Calu3 (cell line): ENCODE measurements at regions not wholly inside any gene's neighbourhood (a gene's known extent, or its start where the extent isn't known, plus 50 kb on each side); places are given as distances from the start of the nearest gene placed in this dataset.

Source experiments
- BruUV-seq: library from RNA; stranded (reverse); fragments of 400-500 nt; replicated peaks from 2 replicates; lab custom pipeline; 2021; lab: Mats Ljungman, UMichigan
- CTCF ChIA-PET: fragments of 300-600 bp; sonication (Branson Sonifier 250); formaldehyde crosslinking; loops from one replicate; lab custom pipeline; 2022; ENCODE audit warnings: antibody characterized with exemption; lab: Charles Lee
- DNase-seq: peaks from one replicate; pipeline ENCODE4 v3.0.0; 2022
- H3K27ac Mint-ChIP-seq: one replicate; pipeline ENCODE4 v1.8.0; 2022; ENCODE audit warnings: mixed read lengths; ENCODE audit not compliant: unreplicated experiment
- H3K27me3 Mint-ChIP-seq: one replicate; pipeline ENCODE4 v1.8.0; 2022; ENCODE audit warnings: mixed read lengths; ENCODE audit not compliant: unreplicated experiment
- H3K36me3 Mint-ChIP-seq: one replicate; pipeline ENCODE4 v1.8.0; 2022; ENCODE audit warnings: mild to moderate bottlenecking, moderate library complexity, mixed read lengths; ENCODE audit not compliant: insufficient read depth, unreplicated experiment
- H3K4me1 Mint-ChIP-seq: one replicate; pipeline ENCODE4 v1.8.0; 2022; ENCODE audit warnings: mild to moderate bottlenecking, low read depth, mixed read lengths; ENCODE audit not compliant: unreplicated experiment
- H3K4me3 Mint-ChIP-seq: one replicate; pipeline ENCODE4 v1.8.0; 2022; ENCODE audit warnings: mild to moderate bottlenecking, low read depth, moderate library complexity, mixed read lengths; ENCODE audit not compliant: unreplicated experiment
- H3K9me3 Mint-ChIP-seq: one replicate; pipeline ENCODE4 v1.8.0; 2022; ENCODE audit warnings: low read depth, mixed read lengths; ENCODE audit not compliant: unreplicated experiment
- intact Hi-C: fragments of 100-400 bp; cut with micrococcal nuclease; formaldehyde crosslinking; loops from one replicate; pipeline ENCODE4 v1.10.0; 2022; ENCODE audit not compliant: unreplicated experiment
- TF ChIP-seq, protein P1 (sequence below): fragments of 200-600 bp; IDR thresholded peaks from one replicate; pipeline ENCODE4 v1.8.0; 2022; ENCODE audit warnings: antibody characterized with exemption; ENCODE audit not compliant: unreplicated experiment

DNA sequence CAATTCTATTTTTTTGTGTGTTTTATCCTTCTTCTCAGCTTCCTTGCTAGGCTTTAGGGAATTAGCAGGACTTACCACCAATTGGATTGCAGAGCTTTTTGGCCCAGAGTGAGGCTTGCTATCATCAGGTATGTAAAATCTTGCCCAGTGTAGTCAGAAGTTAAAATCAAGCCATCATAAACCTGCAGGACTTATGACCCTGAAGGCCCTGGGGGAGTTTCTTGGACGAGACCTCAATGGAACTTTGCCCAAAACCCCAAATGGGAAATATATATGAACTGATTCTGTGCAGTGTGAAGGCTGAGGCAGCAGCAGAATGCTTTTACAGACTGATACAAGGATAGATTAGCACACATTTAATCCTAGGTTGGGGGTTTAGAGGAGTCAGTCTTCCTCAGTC lies 287.0 kb downstream of the SH3GL2 start:
- BruUV-seq, result no TSS peak
- no peak for DNase-seq
- Mint-ChIP-seq H3K36me3 (no peaks in the 10 kb centered on the region), H3K4me1 (no peaks in the 10 kb centered on the region), H3K4me3 (no peak overlapping the region), H3K27ac (no peak overlapping the region), H3K27me3 (no peaks in the 10 kb centered on the region), H3K9me3 (no peaks in the 10 kb centered on the region)
- TF ChIP-seq, protein P1, sequence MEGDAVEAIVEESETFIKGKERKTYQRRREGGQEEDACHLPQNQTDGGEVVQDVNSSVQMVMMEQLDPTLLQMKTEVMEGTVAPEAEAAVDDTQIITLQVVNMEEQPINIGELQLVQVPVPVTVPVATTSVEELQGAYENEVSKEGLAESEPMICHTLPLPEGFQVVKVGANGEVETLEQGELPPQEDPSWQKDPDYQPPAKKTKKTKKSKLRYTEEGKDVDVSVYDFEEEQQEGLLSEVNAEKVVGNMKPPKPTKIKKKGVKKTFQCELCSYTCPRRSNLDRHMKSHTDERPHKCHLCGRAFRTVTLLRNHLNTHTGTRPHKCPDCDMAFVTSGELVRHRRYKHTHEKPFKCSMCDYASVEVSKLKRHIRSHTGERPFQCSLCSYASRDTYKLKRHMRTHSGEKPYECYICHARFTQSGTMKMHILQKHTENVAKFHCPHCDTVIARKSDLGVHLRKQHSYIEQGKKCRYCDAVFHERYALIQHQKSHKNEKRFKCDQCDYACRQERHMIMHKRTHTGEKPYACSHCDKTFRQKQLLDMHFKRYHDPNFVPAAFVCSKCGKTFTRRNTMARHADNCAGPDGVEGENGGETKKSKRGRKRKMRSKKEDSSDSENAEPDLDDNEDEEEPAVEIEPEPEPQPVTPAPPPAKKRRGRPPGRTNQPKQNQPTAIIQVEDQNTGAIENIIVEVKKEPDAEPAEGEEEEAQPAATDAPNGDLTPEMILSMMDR, result no peak
- CTCF ChIA-PET, result no interaction called here
- intact Hi-C loops, result no loop called here

DNA sequence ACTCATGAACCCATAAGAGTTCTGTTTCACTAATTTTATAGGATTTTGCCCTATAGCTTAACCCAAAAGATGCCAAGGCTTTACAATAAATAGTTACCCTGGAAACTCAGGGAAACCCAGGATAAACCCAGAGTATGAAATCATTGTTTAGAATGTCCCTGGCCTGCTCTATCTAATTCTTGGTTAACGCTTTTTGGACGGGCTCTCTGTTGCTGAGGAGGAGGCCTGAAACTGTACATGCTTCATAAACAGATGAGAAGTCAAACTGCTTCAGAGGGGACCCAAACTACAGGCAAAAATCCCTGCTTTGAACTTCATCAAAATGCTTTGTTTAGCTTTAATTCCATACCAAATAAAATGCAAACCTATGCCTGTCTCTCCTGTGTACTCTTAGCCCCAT lies 291.9 kb downstream of the SH3GL2 start:
- BruUV-seq, result no TSS peak
- Mint-ChIP-seq H3K27me3 (no peaks in the 10 kb centered on the region), H3K4me1 (no peaks in the 10 kb centered on the region), H3K36me3 (no peaks in the 10 kb centered on the region), H3K27ac (no peak overlapping the region), H3K9me3 (peaks cover 2% of the 10 kb centered on the region), H3K4me3 (no peak overlapping the region)
- intact Hi-C loops, result loop anchor here (5.0 kb wide), 1 partner anchor 678 kb away; no protein-coding TSS in a partner anchor
- CTCF ChIA-PET, result no interaction called here
- TF ChIP-seq, protein P1, result no peak
- no peak for DNase-seq

DNA sequence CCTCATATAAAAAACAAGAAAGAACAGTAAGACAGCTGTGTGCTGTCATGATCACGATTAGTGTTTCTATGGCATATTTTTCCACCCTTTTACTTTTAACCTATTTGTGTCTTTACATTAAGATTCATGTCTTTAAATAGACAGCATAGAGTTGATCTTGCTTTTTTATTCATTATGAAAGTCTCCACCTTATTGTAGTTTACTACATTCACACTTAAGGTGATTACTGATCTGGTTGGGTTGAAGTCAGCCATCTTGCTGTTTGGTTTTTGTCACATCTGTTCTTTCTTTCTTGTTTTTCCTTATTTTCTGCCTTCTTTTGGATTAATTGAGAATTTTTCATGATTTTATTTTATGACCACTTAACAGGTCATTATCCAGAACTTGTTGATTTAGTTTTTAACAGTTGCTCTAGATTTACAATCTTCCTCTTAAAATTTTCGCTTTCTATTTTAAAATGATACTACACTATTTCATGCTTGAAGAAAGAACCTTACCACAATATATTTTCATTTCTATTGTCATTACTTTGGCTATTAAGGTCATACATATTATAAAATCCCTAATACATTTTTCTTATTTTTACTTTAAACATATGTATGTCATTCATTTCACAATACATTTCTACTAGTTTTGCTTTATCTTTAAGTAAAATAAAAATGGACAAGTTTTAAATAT lies 292.5 kb downstream of the SH3GL2 start:
- peaks cover 2% of the 10 kb centered on the region for H3K9me3 Mint-ChIP-seq
- no peak overlapping the region for H3K27ac Mint-ChIP-seq
- no peak overlapping the region for H3K4me3 Mint-ChIP-seq
- H3K4me1 Mint-ChIP-seq, result no peaks in the 10 kb centered on the region
- CTCF ChIA-PET, result no interaction called here
- H3K27me3 Mint-ChIP-seq, result no peaks in the 10 kb centered on the region
- DNase-seq, result no peak
- TF ChIP-seq, protein P1, result no peak
- no peaks in the 10 kb centered on the region for H3K36me3 Mint-ChIP-seq
- BruUV-seq, result no TSS peak
- intact Hi-C loops, result loop anchor here (5.0 kb wide), 1 partner anchor 679 kb away; no protein-coding TSS in a partner anchor

DNA sequence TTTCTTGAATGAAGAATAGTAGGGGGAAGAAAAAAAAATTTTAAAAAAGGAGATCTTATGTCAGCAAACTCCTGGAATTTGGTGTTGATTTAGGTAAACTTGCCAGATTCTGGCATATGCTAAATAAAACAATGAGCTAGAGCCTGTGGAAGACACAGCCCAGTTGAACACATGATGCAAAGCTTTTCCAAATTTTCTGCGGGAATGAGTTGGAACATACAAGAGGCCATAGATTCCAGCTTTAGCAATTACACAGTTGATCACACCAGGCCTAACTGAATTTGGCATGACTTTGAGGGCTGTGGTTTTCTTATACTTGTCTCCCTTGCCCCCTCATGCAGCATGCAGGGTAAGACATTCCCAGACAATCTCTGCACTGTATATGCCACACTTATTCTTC lies 297.0 kb downstream of the SH3GL2 start:
- DNase-seq, result no peak
- Mint-ChIP-seq H3K9me3 (peaks cover 2% of the 10 kb centered on the region), H3K4me1 (no peaks in the 10 kb centered on the region), H3K4me3 (no peak overlapping the region), H3K27ac (no peak overlapping the region), H3K36me3 (no peaks in the 10 kb centered on the region), H3K27me3 (no peaks in the 10 kb centered on the region)
- intact Hi-C loops, result no loop called here
- TF ChIP-seq, protein P1, result no peak
- BruUV-seq, result no TSS peak
- CTCF ChIA-PET, result no interaction called here
